Type B pancreatic cell (in vitro differentiated cells): ENCODE measurements at regions not wholly inside any gene's neighbourhood (a gene's known extent, or its start where the extent isn't known, plus 50 kb on each side); places are given as distances from the start of the nearest gene placed in this dataset.

Source experiments
- DNase-seq: peaks from one replicate; pipeline ENCODE4 v3.0.0; 2021; ENCODE audit warnings: mixed read lengths; ENCODE audit not compliant: unreplicated experiment; ENCODE audit errors: extremely low spot score
- H3K27ac Mint-ChIP-seq: 2 replicates; pipeline ENCODE4 v1.8.0; 2021; ENCODE audit warnings: mild to moderate bottlenecking, mixed read lengths
- H3K27me3 Mint-ChIP-seq: 2 replicates; pipeline ENCODE4 v1.8.0; 2021; ENCODE audit warnings: mixed read lengths
- H3K36me3 Mint-ChIP-seq: 2 replicates; pipeline ENCODE4 v1.8.0; 2021; ENCODE audit warnings: mixed read lengths
- H3K4me1 Mint-ChIP-seq: one replicate; pipeline ENCODE4 v1.8.0; 2021; ENCODE audit warnings: mixed read lengths; ENCODE audit not compliant: unreplicated experiment
- H3K4me3 Mint-ChIP-seq: 2 replicates; pipeline ENCODE4 v1.8.0; 2021; ENCODE audit warnings: mild to moderate bottlenecking, mixed read lengths
- H3K9me3 Mint-ChIP-seq: 2 replicates; pipeline ENCODE4 v1.8.0; 2021; ENCODE audit warnings: mixed read lengths
- TF ChIP-seq, protein P1 (sequence below): fragments of 200-600 bp; sonication (generic); conservative IDR thresholded peaks from 2 replicates; pipeline ENCODE4 v1.5.0; 2021; ENCODE audit warnings: antibody characterized with exemption, mild to moderate bottlenecking

DNA sequence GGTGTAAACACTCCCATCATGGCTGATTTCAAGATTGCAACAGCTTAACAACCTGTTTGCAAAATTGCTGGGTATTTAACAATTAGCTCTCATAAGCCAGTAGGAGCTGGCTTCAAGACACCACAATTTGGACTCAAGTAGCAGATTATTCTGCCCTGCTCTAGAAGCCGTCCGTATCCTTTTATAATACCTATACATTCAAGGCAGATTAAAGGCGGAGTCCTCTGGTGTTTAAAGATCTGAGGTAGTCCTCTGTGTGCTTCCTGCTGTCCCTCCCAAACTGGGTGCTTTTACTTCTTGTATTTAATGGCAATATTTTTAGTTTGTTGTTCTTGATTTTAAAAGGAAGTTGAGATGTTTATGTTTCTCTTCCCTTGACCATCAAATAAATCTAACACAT, 62.2 kb upstream of the SOX4 start:
- H3K9me3 Mint-ChIP-seq = no peaks in the 10 kb centered on the region
- no peaks in the 10 kb centered on the region for H3K36me3 Mint-ChIP-seq
- TF ChIP-seq, protein P1, sequence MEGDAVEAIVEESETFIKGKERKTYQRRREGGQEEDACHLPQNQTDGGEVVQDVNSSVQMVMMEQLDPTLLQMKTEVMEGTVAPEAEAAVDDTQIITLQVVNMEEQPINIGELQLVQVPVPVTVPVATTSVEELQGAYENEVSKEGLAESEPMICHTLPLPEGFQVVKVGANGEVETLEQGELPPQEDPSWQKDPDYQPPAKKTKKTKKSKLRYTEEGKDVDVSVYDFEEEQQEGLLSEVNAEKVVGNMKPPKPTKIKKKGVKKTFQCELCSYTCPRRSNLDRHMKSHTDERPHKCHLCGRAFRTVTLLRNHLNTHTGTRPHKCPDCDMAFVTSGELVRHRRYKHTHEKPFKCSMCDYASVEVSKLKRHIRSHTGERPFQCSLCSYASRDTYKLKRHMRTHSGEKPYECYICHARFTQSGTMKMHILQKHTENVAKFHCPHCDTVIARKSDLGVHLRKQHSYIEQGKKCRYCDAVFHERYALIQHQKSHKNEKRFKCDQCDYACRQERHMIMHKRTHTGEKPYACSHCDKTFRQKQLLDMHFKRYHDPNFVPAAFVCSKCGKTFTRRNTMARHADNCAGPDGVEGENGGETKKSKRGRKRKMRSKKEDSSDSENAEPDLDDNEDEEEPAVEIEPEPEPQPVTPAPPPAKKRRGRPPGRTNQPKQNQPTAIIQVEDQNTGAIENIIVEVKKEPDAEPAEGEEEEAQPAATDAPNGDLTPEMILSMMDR = no peak

DNA sequence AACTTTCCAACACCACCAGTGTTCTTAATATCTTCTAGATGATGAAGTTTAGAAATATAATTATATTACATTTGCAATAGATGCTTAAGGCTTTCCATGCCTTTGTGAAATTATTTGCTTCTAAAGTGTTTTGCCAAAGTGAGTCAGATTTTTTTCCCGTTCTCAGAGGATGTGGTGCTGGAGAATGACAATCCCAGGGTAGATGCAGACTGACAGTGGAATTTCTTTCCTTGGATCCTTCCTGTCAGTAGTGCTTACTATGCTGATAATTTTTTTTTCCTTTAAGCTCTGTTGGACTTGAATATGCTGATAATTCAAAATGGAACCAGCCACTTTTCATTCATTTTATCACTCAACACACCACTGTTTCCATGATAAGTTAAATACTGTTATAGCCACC, 59.9 kb upstream of the SOX4 start:
- TF ChIP-seq, protein P1 = no peak
- H3K9me3 Mint-ChIP-seq = no peaks in the 10 kb centered on the region
- no peaks in the 10 kb centered on the region for H3K36me3 Mint-ChIP-seq
- H3K4me1 Mint-ChIP-seq = peaks cover 5% of the 10 kb centered on the region
- no peaks in the 10 kb centered on the region for H3K27me3 Mint-ChIP-seq
- no peak for DNase-seq
- no peak overlapping the region for H3K4me3 Mint-ChIP-seq
- no peak overlapping the region for H3K27ac Mint-ChIP-seq

More for the DNA sequence above, 62.2 kb upstream of the SOX4 start:
- H3K4me1 Mint-ChIP-seq = no peaks in the 10 kb centered on the region
- no peak for DNase-seq
- no peaks in the 10 kb centered on the region for H3K27me3 Mint-ChIP-seq
- H3K4me3 Mint-ChIP-seq = no peak overlapping the region
- no peak overlapping the region for H3K27ac Mint-ChIP-seq

DNA sequence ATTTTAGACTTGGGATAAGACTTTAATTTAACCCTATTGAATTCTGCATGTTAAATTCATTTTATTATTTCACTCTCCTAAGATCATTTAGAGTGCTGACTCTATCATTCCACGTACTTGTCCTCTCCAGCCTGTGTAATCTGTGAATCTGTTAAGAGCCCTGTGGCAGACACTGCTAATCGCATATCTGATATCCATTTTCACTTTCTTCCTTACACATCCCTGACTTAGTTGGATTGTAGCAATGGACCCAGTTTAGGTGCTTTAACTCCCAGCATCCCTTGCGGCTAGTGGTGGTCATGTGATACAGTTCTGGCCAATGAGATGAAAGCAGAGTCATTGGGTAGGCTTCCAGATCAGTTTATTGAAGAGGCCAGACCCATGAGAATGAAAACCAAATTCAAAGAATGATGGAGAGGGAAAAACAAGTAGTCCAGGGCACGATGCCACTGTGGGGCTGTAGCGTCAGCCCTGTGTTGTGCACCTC, 57.2 kb upstream of the SOX4 start:
- Mint-ChIP-seq H3K9me3 (no peaks in the 10 kb centered on the region), H3K4me1 (peaks cover 9% of the 10 kb centered on the region), H3K4me3 (no peak overlapping the region), H3K36me3 (no peaks in the 10 kb centered on the region), H3K27ac (no peak overlapping the region), H3K27me3 (no peaks in the 10 kb centered on the region)
- TF ChIP-seq, protein P1 = no peak
- DNase-seq = no peak

- H3K4me1 Mint-ChIP-seq = peaks cover 9% of the 10 kb centered on the region
- H3K27me3 Mint-ChIP-seq = no peaks in the 10 kb centered on the region
- H3K9me3 Mint-ChIP-seq = peaks cover 4% of the 10 kb centered on the region
- H3K4me3 Mint-ChIP-seq = no peak overlapping the region
- H3K27ac Mint-ChIP-seq = no peak overlapping the region
- DNase-seq = no peak
- no peaks in the 10 kb centered on the region for H3K36me3 Mint-ChIP-seq
- TF ChIP-seq, protein P1 = no peak
These were observed 55.9 kb upstream of the SOX4 start for GRCh38 chr6:21537637-21538036.

- no peaks in the 10 kb centered on the region for H3K27me3 Mint-ChIP-seq
- H3K27ac Mint-ChIP-seq = no peak overlapping the region
- DNase-seq = no peak
- H3K9me3 Mint-ChIP-seq = peaks cover 4% of the 10 kb centered on the region
- peaks cover 9% of the 10 kb centered on the region for H3K4me1 Mint-ChIP-seq
- H3K36me3 Mint-ChIP-seq = no peaks in the 10 kb centered on the region
- TF ChIP-seq, protein P1 = no peak
- no peak overlapping the region for H3K4me3 Mint-ChIP-seq
These were observed 55.3 kb upstream of the SOX4 start for GRCh38 chr6:21538186-21538798.
